Endothelial cell of umbilical vein (primary cell): ENCODE measurements at regions not wholly inside any gene's neighbourhood (a gene's known extent, or its start where the extent isn't known, plus 50 kb on each side); places are given as distances from the start of the nearest gene placed in this dataset.

Source experiments
- EZH2 ChIP-seq: IDR thresholded peaks from 2 replicates; pipeline ENCODE4 v1.6.1; 2012; ENCODE audit warnings: borderline replicate concordance, low read depth, mild to moderate bottlenecking, moderate library complexity, low read length, inconsistent platforms; ENCODE audit not compliant: severe bottlenecking
- FOS ChIP-seq: IDR thresholded peaks from 2 replicates; pipeline ENCODE4 v1.6.1; 2011; ENCODE audit warnings: mild to moderate bottlenecking, low read length, moderate library complexity, borderline replicate concordance; ENCODE audit not compliant: insufficient read depth
- JUN ChIP-seq: IDR thresholded peaks from 2 replicates; pipeline ENCODE4 v1.6.1; 2011; ENCODE audit warnings: borderline replicate concordance, low read depth; ENCODE audit not compliant: insufficient read length, insufficient read depth
- MYC ChIP-seq: IDR thresholded peaks from one replicate; pipeline ENCODE4 v1.6.1; 2011; ENCODE audit warnings: mild to moderate bottlenecking, low read depth, low read length
- POLR2A ChIP-seq: IDR thresholded peaks from 2 replicates; pipeline ENCODE4 v1.6.1; 2012; ENCODE audit warnings: low read depth, mild to moderate bottlenecking, control low read depth, low read length
- POLR2AphosphoS5 ChIP-seq: IDR thresholded peaks from 2 replicates; pipeline ENCODE4 v1.6.1; 2012; ENCODE audit warnings: low read depth, mild to moderate bottlenecking, control low read depth, low read length, moderate library complexity; ENCODE audit not compliant: insufficient read depth
- TF ChIP-seq, protein P1 (sequence below), 2 donors: IDR thresholded peaks; 1 replicate in 1 of 2; 2 replicates in 1 of 2; pipeline ENCODE4 v1.5.1; 2011; ENCODE audit warnings: low read length in 2 of 2, mild to moderate bottlenecking in 2 of 2, moderate library complexity in 2 of 2, control low read depth in 1 of 2, inconsistent platforms in 1 of 2, low read depth in 1 of 2; ENCODE audit not compliant: insufficient read depth in 1 of 2; ENCODE audit errors: extremely low read depth in 1 of 2
- TF ChIP-seq, protein P2 (sequence below): IDR thresholded peaks from 2 replicates; pipeline ENCODE4 v1.6.1; 2011; ENCODE audit not compliant: insufficient read depth, insufficient read length

DNA sequence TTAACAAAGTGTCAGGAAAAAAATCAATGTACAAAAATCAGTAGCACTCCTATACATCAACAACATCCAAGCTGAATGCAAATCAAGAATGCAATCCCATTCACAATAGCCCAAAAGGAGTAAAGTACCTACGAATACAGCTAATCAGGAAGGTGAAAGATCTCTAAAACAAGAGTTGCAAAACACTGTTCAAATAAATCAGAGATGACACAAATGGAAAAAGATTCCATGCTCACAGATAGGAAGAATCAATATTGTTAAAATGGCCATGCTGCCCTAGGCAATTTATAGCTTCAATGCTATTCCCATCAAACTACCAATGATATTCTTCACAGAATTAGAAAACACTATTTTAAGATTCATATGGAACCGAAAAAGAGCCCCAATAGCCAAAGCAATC lies 223.7 kb upstream of the CD96 start:
- TF ChIP-seq, protein P1, sequence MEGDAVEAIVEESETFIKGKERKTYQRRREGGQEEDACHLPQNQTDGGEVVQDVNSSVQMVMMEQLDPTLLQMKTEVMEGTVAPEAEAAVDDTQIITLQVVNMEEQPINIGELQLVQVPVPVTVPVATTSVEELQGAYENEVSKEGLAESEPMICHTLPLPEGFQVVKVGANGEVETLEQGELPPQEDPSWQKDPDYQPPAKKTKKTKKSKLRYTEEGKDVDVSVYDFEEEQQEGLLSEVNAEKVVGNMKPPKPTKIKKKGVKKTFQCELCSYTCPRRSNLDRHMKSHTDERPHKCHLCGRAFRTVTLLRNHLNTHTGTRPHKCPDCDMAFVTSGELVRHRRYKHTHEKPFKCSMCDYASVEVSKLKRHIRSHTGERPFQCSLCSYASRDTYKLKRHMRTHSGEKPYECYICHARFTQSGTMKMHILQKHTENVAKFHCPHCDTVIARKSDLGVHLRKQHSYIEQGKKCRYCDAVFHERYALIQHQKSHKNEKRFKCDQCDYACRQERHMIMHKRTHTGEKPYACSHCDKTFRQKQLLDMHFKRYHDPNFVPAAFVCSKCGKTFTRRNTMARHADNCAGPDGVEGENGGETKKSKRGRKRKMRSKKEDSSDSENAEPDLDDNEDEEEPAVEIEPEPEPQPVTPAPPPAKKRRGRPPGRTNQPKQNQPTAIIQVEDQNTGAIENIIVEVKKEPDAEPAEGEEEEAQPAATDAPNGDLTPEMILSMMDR (IDR thresholded peaks at IDR 0.05; ENCODE audit: extremely low read depth in 1 of 2, insufficient read depth in 1 of 2, low read depth in 1 of 2, low read length in 2 of 2): no peak
- TF ChIP-seq EZH2 (no peak), POLR2A (no peak), POLR2AphosphoS5 (no peak), JUN (no peak), MYC (no peak), FOS (no peak)
- TF ChIP-seq, protein P2, sequence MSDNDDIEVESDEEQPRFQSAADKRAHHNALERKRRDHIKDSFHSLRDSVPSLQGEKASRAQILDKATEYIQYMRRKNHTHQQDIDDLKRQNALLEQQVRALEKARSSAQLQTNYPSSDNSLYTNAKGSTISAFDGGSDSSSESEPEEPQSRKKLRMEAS: no peak
